ENCODE measurements at regions not wholly inside any gene's neighbourhood (a gene's known extent, or its start where the extent isn't known, plus 50 kb on each side); places are given as distances from the start of the nearest gene placed in this dataset.

GRCh38 chr3:36649125-36649524, 115.2 kb downstream of the DCLK3 start:
- TF ChIP-seq CTCF (IDR thresholded peaks at IDR 0.05; ENCODE audit: low read depth, low read length) = no peak
- no peak for TF ChIP-seq EZH2phosphoT487 (IDR thresholded peaks at IDR 0.05; ENCODE audit: low read depth)
